ENCODE measurements at regions not wholly inside any gene's neighbourhood (a gene's known extent, or its start where the extent isn't known, plus 50 kb on each side); places are given as distances from the start of the nearest gene placed in this dataset.

- Mint-ChIP-seq H3K4me1 (peaks cover 10% of the 10 kb centered on the region), H3K27me3 (peaks cover 2% of the 10 kb centered on the region), H3K36me3 (ENCODE audit: low read depth) (no peaks in the 10 kb centered on the region), H3K27ac (no peak overlapping the region), H3K9me3 (peaks cover 5% of the 10 kb centered on the region), H3K4me3 (no peak overlapping the region)
- no peak for ATAC-seq
- DNase-seq, result no peak
Measured at GRCh38 chr21:17738176-17738953, 80.8 kb downstream of the C21orf91 start.

- no peak for DNase-seq
- H3K4me1 Mint-ChIP-seq, result peaks cover 4% of the 10 kb centered on the region
- ATAC-seq, result no peak
- no peak overlapping the region for H3K4me3 Mint-ChIP-seq
- H3K36me3 Mint-ChIP-seq (ENCODE audit: low read depth), result no peaks in the 10 kb centered on the region
- H3K27me3 Mint-ChIP-seq, result peaks cover 2% of the 10 kb centered on the region
- peaks cover 5% of the 10 kb centered on the region for H3K9me3 Mint-ChIP-seq
- H3K27ac Mint-ChIP-seq, result no peak overlapping the region
Measured at GRCh38 chr21:17736072-17736471, 83.1 kb downstream of the C21orf91 start.

- Mint-ChIP-seq H3K9me3 (peaks cover 5% of the 10 kb centered on the region), H3K36me3 (ENCODE audit: low read depth) (no peaks in the 10 kb centered on the region), H3K27me3 (peaks cover 4% of the 10 kb centered on the region), H3K4me1 (peaks cover 2% of the 10 kb centered on the region), H3K27ac (no peak overlapping the region), H3K4me3 (no peak overlapping the region)
- DNase-seq, result no peak
- no peak for ATAC-seq
Measured at GRCh38 chr21:17733209-17733608, 85.9 kb downstream of the C21orf91 start.

GRCh38 chr21:17732306-17732705, 86.8 kb downstream of the C21orf91 start:
- H3K4me1 Mint-ChIP-seq, result peaks cover 2% of the 10 kb centered on the region
- H3K36me3 Mint-ChIP-seq (ENCODE audit: low read depth), result no peaks in the 10 kb centered on the region
- no peak overlapping the region for H3K27ac Mint-ChIP-seq
- no peak for DNase-seq
- no peak for ATAC-seq
- peaks cover 5% of the 10 kb centered on the region for H3K9me3 Mint-ChIP-seq
- H3K27me3 Mint-ChIP-seq, result peaks cover 4% of the 10 kb centered on the region
- no peak overlapping the region for H3K4me3 Mint-ChIP-seq

- no peak overlapping the region for H3K4me3 Mint-ChIP-seq
- ATAC-seq, result no peak
- no peak for DNase-seq
- H3K27me3 Mint-ChIP-seq, result peaks cover 4% of the 10 kb centered on the region
- peaks cover 2% of the 10 kb centered on the region for H3K4me1 Mint-ChIP-seq
- no peaks in the 10 kb centered on the region for H3K36me3 Mint-ChIP-seq (ENCODE audit: low read depth)
- no peak overlapping the region for H3K27ac Mint-ChIP-seq
- peaks cover 5% of the 10 kb centered on the region for H3K9me3 Mint-ChIP-seq
Measured at GRCh38 chr21:17731554-17731953, 87.6 kb downstream of the C21orf91 start.

- DNase-seq, result no peak
- H3K9me3 Mint-ChIP-seq, result no peaks in the 10 kb centered on the region
- no peak overlapping the region for H3K27ac Mint-ChIP-seq
- H3K27me3 Mint-ChIP-seq, result peaks cover 4% of the 10 kb centered on the region
- ATAC-seq, result no peak
- H3K4me1 Mint-ChIP-seq, result peaks cover 2% of the 10 kb centered on the region
- no peaks in the 10 kb centered on the region for H3K36me3 Mint-ChIP-seq (ENCODE audit: low read depth)
- no peak overlapping the region for H3K4me3 Mint-ChIP-seq
Measured at GRCh38 chr21:17730782-17731181, 88.4 kb downstream of the C21orf91 start.

GRCh38 chr21:17729455-17729854, 89.7 kb downstream of the C21orf91 start:
- no peak for ATAC-seq

GRCh38 chr21:17727361-17727760, 91.8 kb downstream of the C21orf91 start:
- no peaks in the 10 kb centered on the region for H3K9me3 Mint-ChIP-seq
- H3K4me1 Mint-ChIP-seq, result peaks cover 2% of the 10 kb centered on the region
- ATAC-seq, result no peak
- H3K27me3 Mint-ChIP-seq, result peaks cover 2% of the 10 kb centered on the region
- no peaks in the 10 kb centered on the region for H3K36me3 Mint-ChIP-seq (ENCODE audit: low read depth)
- no peak overlapping the region for H3K27ac Mint-ChIP-seq
- no peak for DNase-seq
- H3K4me3 Mint-ChIP-seq, result no peak overlapping the region

More at GRCh38 chr21:17729455-17729854, 89.7 kb downstream of the C21orf91 start:
- no peak for DNase-seq
- no peaks in the 10 kb centered on the region for H3K9me3 Mint-ChIP-seq
- no peak overlapping the region for H3K27ac Mint-ChIP-seq
- H3K27me3 Mint-ChIP-seq, result peaks cover 2% of the 10 kb centered on the region
- no peak overlapping the region for H3K4me3 Mint-ChIP-seq
- no peaks in the 10 kb centered on the region for H3K36me3 Mint-ChIP-seq (ENCODE audit: low read depth)
- H3K4me1 Mint-ChIP-seq, result peaks cover 2% of the 10 kb centered on the region

DNA sequence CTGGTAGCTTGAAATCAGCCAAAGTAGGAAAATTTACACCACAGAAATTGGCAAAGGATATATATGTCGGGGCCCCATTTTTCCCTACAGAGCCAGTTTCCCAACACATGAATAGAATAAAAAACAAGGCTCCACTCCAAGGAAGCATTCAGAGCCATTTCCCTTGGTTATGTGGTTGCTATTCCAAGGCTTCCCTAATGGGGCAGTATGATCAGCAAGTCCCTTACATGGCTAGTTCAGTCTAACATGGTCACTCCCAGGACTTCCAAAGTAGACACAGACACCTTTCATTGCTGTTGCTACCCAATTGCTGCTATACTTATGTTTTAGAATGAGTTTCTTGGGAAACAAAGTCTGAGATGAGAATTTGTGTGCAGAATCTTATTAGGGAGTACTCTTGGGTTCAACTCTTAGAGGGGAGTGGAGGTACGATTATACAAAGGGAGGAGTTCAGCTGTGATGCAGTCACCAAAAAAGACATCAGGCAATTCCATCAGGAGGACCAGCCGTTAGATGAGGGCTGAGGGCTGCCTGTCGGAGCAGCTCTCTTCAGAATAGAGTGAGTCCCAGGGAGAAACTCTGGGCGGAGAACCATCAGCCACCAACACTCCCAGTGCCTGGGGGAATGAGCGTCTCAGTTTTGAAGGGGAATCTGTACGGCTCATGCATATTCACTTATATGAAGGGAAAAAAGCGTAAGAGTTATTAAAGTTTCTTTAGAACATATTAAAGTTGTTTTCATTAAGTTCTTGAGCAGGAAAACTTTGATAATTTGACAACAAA, 92.9 kb downstream of the C21orf91 start:
- Mint-ChIP-seq H3K27me3 (peaks cover 2% of the 10 kb centered on the region), H3K9me3 (no peaks in the 10 kb centered on the region), H3K36me3 (ENCODE audit: low read depth) (no peaks in the 10 kb centered on the region), H3K4me3 (no peak overlapping the region), H3K4me1 (peaks cover 2% of the 10 kb centered on the region), H3K27ac (no peak overlapping the region)
- no peak for DNase-seq
- ATAC-seq, result no peak

GRCh38 chr21:17725339-17725738, 93.8 kb downstream of the C21orf91 start:
- H3K27ac Mint-ChIP-seq, result no peak overlapping the region
- no peaks in the 10 kb centered on the region for H3K36me3 Mint-ChIP-seq (ENCODE audit: low read depth)
- H3K27me3 Mint-ChIP-seq, result no peaks in the 10 kb centered on the region
- H3K4me1 Mint-ChIP-seq, result no peaks in the 10 kb centered on the region
- H3K9me3 Mint-ChIP-seq, result no peaks in the 10 kb centered on the region
- ATAC-seq (no peak), DNase-seq (no peak)
- no peak overlapping the region for H3K4me3 Mint-ChIP-seq

- Mint-ChIP-seq H3K4me3 (no peak overlapping the region), H3K36me3 (ENCODE audit: low read depth) (no peaks in the 10 kb centered on the region), H3K4me1 (peaks cover 16% of the 10 kb centered on the region), H3K9me3 (peaks cover 6% of the 10 kb centered on the region), H3K27me3 (no peaks in the 10 kb centered on the region), H3K27ac (no peak overlapping the region)
- no peak for DNase-seq
- no peak for ATAC-seq
Measured at GRCh38 chr21:17712887-17713286, 100.2 kb upstream of the BTG3 start.

DNA sequence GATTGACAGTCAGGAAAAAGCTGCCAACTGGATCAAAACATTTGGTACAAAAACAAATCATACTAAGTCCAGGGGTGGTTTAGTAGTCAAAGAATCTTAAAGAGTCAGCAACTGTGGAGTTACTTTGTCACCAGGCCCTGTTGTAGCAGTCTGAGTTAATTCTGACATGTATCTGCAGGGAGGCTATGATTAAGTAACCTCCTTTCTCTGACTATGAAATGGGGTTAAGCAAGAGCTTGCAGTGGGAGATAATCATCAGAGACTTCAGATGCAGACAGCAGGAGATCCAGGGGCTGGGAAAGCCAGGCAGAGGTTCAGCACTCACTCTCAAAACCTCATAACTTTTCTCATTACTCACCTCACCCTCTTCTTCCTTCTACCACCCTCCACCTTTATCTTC, 99.2 kb upstream of the BTG3 start:
- ATAC-seq (no peak), DNase-seq (no peak)
- Mint-ChIP-seq H3K27me3 (no peaks in the 10 kb centered on the region), H3K36me3 (ENCODE audit: low read depth) (no peaks in the 10 kb centered on the region), H3K9me3 (peaks cover 6% of the 10 kb centered on the region), H3K4me3 (no peak overlapping the region), H3K4me1 (peaks cover 16% of the 10 kb centered on the region), H3K27ac (no peak overlapping the region)

DNA sequence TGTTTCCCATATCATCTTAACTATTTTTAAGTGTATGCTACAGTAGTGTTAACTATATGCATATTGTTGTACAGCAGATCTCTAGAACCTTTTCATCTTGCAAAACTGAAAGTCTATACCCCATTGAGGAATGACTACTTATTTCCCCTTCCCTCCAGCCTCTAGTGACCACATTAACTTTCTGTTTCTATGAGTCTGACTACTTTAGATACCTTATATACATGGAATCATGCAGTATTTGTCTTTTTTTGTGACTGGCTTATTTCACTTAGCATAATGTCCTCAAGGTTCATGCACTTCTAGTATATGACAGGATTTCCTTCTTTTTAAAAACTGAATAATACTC, 96.5 kb upstream of the BTG3 start:
- H3K4me1 Mint-ChIP-seq, result peaks cover 16% of the 10 kb centered on the region
- H3K36me3 Mint-ChIP-seq (ENCODE audit: low read depth), result no peaks in the 10 kb centered on the region
- H3K27me3 Mint-ChIP-seq, result peaks cover 2% of the 10 kb centered on the region
- peak overlapping the region; percentile 55 for H3K27ac Mint-ChIP-seq
- peaks cover 15% of the 10 kb centered on the region for H3K9me3 Mint-ChIP-seq
- H3K4me3 Mint-ChIP-seq, result no peak overlapping the region
- ATAC-seq, result peak; percentile 99
- no peak for DNase-seq

DNA sequence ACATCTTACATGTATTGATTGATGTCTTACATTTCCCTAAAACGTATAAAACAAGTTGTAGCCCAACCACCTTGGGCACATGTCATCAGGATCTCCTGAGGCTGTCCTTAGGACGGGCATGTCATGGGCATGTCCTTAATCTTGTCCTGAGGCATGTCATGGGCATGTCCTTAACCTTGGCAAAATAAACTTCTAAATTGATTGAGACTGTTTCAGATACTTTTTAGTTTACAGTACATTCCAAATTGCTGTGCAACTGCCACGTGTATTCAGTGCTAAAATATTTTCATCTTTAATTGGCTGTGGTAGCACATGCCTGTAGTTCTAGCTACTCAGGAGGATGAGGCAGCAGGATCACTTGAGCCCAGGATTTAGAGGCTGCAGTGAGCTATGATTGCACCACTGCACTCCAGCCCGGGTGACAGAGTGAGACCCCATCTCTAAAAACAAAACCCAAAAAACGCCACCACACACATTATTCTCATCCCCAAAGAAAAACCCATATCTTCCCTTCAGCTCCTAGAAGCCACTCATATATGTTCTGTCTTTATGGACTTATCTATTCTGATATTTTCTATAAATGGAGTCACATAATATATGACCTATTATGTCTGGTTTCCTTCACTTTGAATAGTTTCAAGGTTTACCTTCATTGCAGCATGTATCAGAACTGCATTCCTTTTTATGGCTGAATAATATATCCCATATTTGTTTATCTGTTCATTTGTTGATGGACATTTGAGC, 96.0 kb upstream of the BTG3 start:
- ATAC-seq (no peak), DNase-seq (no peak)

More for the DNA sequence above, 96.0 kb upstream of the BTG3 start:
- H3K36me3 Mint-ChIP-seq (ENCODE audit: low read depth), result no peaks in the 10 kb centered on the region
- H3K27ac Mint-ChIP-seq, result peak overlapping the region; percentile 55
- H3K4me1 Mint-ChIP-seq, result peaks cover 16% of the 10 kb centered on the region
- no peak overlapping the region for H3K4me3 Mint-ChIP-seq
- H3K27me3 Mint-ChIP-seq, result peaks cover 2% of the 10 kb centered on the region
- peaks cover 15% of the 10 kb centered on the region for H3K9me3 Mint-ChIP-seq

Data from activated naive CD8-positive, alpha-beta T cell treated with anti-CD3 and anti-CD28 coated beads, Interleukin-2, amount 50 U/mL, for 24 hours (primary cell).